ENCODE measurements at regions not wholly inside any gene's neighbourhood (a gene's known extent, or its start where the extent isn't known, plus 50 kb on each side); places are given as distances from the start of the nearest gene placed in this dataset.

GRCh38 chr1:232372841-232373440, 257.0 kb downstream of the SIPA1L2 start:
- Histone ChIP-seq H3K27ac (no peak overlapping the region), H3K4me3 (no peak overlapping the region), H3K4me1 (no peaks in the 10 kb centered on the region), H3K27me3 (replicated peaks in 1 of 7) (no peaks in the 10 kb centered on the region), H3K9me3 (no peaks in the 10 kb centered on the region), H3K36me3 (no peaks in the 10 kb centered on the region)
- TF ChIP-seq POLR2A (IDR thresholded peaks at IDR 0.05) (no peak), POLR2AphosphoS5 (IDR thresholded peaks at IDR 0.05) (no peak), CTCF (IDR thresholded peaks at IDR 0.05 in 8 of 11, conservative IDR thresholded peaks at IDR 0.05 in 3 of 11) (no peak)
- WGBS, 5 donors = 82 to 91% (median 86%) methylated on average over 11 of the region's 11 CpGs
- intact Hi-C loops (cut with DNase I; ENCODE audit: low total_unique reads) = no loop called here
- DNase-seq = no peak

- H3K4me3 ChIP-seq = no peak overlapping the region
- no peaks in the 10 kb centered on the region for H3K9me3 ChIP-seq
- TF ChIP-seq CTCF (IDR thresholded peaks at IDR 0.05 in 8 of 11, conservative IDR thresholded peaks at IDR 0.05 in 3 of 11) (no peak), POLR2AphosphoS5 (IDR thresholded peaks at IDR 0.05) (no peak), POLR2A (IDR thresholded peaks at IDR 0.05) (no peak)
- DNase-seq = no peak
- H3K36me3 ChIP-seq = no peaks in the 10 kb centered on the region
- H3K27me3 ChIP-seq (replicated peaks in 1 of 7) = no peaks in the 10 kb centered on the region
- no peaks in the 10 kb centered on the region for H3K4me1 ChIP-seq
- H3K27ac ChIP-seq = no peak overlapping the region
- intact Hi-C loops (cut with DNase I; ENCODE audit: low total_unique reads) = no loop called here
- 86 to 92% (median 89%) methylated on average over 13 of the region's 13 CpGs for WGBS, 5 donors
Measured at GRCh38 chr1:232372431-232372830, 257.5 kb downstream of the SIPA1L2 start.

- Histone ChIP-seq H3K4me1 (no peaks in the 10 kb centered on the region), H3K36me3 (no peaks in the 10 kb centered on the region), H3K4me3 (no peak overlapping the region), H3K27me3 (replicated peaks in 1 of 7) (no peaks in the 10 kb centered on the region), H3K27ac (no peak overlapping the region), H3K9me3 (no peaks in the 10 kb centered on the region)
- TF ChIP-seq POLR2AphosphoS5 (IDR thresholded peaks at IDR 0.05) (no peak), CTCF (IDR thresholded peaks at IDR 0.05 in 8 of 11, conservative IDR thresholded peaks at IDR 0.05 in 3 of 11) (no peak), POLR2A (IDR thresholded peaks at IDR 0.05) (no peak)
- 79 to 89% (median 83%) methylated on average over 10 to 11 of the region's 11 CpGs for WGBS, 5 donors
- intact Hi-C loops (cut with DNase I; ENCODE audit: low total_unique reads) = no loop called here
- no peak for DNase-seq
Measured at GRCh38 chr1:232369451-232370296, 260.3 kb downstream of the SIPA1L2 start.

GRCh38 chr1:232368821-232369321, 261.1 kb downstream of the SIPA1L2 start:
- no peak for DNase-seq
- Histone ChIP-seq H3K9me3 (no peaks in the 10 kb centered on the region), H3K4me1 (no peaks in the 10 kb centered on the region), H3K36me3 (no peaks in the 10 kb centered on the region), H3K27me3 (replicated peaks in 1 of 7) (no peaks in the 10 kb centered on the region), H3K27ac (no peak overlapping the region), H3K4me3 (no peak overlapping the region)
- WGBS, 5 donors = 89 to 94% (median 94%) methylated on average over 2 of the region's 2 CpGs
- TF ChIP-seq POLR2A (IDR thresholded peaks at IDR 0.05) = no peak
- TF ChIP-seq CTCF (IDR thresholded peaks at IDR 0.05 in 8 of 11, conservative IDR thresholded peaks at IDR 0.05 in 3 of 11) = no peak
- TF ChIP-seq POLR2AphosphoS5 (IDR thresholded peaks at IDR 0.05) = no peak
- intact Hi-C loops (cut with DNase I; ENCODE audit: low total_unique reads) = no loop called here
